Ishikawa (cell line): ENCODE measurements at regions not wholly inside any gene's neighbourhood (a gene's known extent, or its start where the extent isn't known, plus 50 kb on each side); places are given as distances from the start of the nearest gene placed in this dataset.

Source experiments
- CEBPB ChIP-seq: IDR thresholded peaks from 2 replicates; pipeline ENCODE4 v1.6.1; 2012
- CREB1 ChIP-seq: IDR thresholded peaks from 2 replicates; pipeline ENCODE4 v1.6.1; 2012; ENCODE audit warnings: low read depth
- EGR1 ChIP-seq: IDR thresholded peaks from 2 replicates; pipeline ENCODE4 v1.6.1; 2012
- EP300 ChIP-seq: IDR thresholded peaks from 2 replicates; pipeline ENCODE4 v1.6.1; 2012; ENCODE audit warnings: borderline replicate concordance
- FOXM1 ChIP-seq: IDR thresholded peaks from 2 replicates; pipeline ENCODE4 v1.6.1; 2012; ENCODE audit warnings: low read depth, borderline replicate concordance
- NFIC ChIP-seq: IDR thresholded peaks from 2 replicates; pipeline ENCODE4 v1.6.1; 2012
- RAD21 ChIP-seq: IDR thresholded peaks from 2 replicates; pipeline ENCODE4 v1.6.1; 2012; ENCODE audit warnings: low read depth
- REST ChIP-seq: IDR thresholded peaks from 2 replicates; pipeline ENCODE4 v1.6.1; 2012; ENCODE audit warnings: low read depth, mild to moderate bottlenecking
- TAF1 ChIP-seq: IDR thresholded peaks from 2 replicates; pipeline ENCODE4 v1.6.1; 2012; ENCODE audit warnings: low read depth, mild to moderate bottlenecking
- TCF12 ChIP-seq: IDR thresholded peaks from 2 replicates; pipeline ENCODE4 v1.6.1; 2012; ENCODE audit warnings: low read depth
- TEAD4 ChIP-seq: IDR thresholded peaks from 2 replicates; pipeline ENCODE4 v1.6.1; 2012
- YY1 ChIP-seq: IDR thresholded peaks from 2 replicates; pipeline ENCODE4 v1.6.1; 2012; ENCODE audit warnings: low read depth
- ZBTB7A ChIP-seq: IDR thresholded peaks from 2 replicates; pipeline ENCODE4 v1.6.1; 2012; ENCODE audit warnings: low read depth
- TF ChIP-seq, protein P1 (sequence below): IDR thresholded peaks from 2 replicates; pipeline ENCODE4 v1.6.1; 2012
- TF ChIP-seq, protein P2 (sequence below): IDR thresholded peaks from 2 replicates; pipeline ENCODE4 v1.6.1; 2012

DNA sequence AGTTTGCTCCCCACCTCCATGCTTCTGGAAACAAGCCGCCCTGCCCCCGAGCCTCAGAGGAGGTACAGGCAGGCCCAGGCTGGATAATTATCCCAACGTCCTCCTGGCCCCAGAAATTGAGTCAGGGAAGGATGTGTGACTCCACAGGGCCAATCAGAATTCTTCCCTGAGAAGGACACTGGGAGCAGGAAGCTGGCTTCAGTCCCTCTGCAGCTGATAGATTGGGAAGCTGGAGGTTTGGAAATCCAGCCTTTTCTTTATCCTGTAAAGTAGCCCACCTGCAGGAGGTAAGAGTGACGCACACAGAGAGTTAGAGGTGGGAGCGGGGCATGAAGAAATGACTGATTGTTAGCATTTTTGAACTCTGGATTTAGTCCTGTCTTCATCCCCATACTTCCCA is 97.5 kb upstream of the CD82 start:
- TF ChIP-seq, protein P1, sequence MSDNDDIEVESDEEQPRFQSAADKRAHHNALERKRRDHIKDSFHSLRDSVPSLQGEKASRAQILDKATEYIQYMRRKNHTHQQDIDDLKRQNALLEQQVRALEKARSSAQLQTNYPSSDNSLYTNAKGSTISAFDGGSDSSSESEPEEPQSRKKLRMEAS: no peak
- no peak for TF ChIP-seq TEAD4
- TF ChIP-seq, protein P2, sequence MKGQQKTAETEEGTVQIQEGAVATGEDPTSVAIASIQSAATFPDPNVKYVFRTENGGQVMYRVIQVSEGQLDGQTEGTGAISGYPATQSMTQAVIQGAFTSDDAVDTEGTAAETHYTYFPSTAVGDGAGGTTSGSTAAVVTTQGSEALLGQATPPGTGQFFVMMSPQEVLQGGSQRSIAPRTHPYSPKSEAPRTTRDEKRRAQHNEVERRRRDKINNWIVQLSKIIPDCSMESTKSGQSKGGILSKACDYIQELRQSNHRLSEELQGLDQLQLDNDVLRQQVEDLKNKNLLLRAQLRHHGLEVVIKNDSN: no peak

DNA sequence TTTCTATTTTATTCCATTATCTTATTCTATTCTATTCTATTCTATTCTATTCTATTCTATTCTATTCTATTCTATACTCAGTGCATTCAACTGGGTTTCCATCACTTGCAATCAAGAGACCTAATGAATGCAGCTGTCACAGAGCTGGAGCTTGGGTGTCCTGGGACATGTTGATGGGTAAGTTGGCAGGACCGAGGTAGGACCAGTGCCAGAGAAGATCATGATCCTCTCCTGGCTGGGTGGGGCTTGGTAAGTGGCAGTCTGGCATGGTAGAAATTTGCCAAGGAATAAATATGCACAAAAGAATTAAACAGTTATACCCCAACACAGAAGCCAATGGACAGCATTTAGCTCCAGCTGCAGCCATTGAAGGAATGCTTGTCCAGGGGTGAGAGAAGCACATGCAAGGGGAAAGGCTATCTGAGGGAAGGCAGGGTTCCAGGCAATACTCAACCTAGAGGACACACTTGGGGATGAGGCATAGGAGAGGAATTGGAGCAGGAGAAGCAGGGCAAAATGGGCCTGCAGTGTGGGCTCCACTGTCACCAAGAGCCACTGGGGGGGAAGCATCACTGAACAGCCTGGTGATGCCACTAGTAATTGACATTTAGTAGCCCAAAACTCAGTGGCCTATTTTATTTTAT is 97.0 kb upstream of the CD82 start:
- TF ChIP-seq EGR1 (no peak), EP300 (no peak), NFIC (no peak)

GRCh38 chr11:44469412-44469811 is 96.1 kb upstream of the CD82 start:
- TF ChIP-seq TEAD4: no peak
- TF ChIP-seq TCF12: no peak
- TF ChIP-seq, protein P2: no peak
- no peak for TF ChIP-seq NFIC
- no peak for TF ChIP-seq REST
- TF ChIP-seq YY1: no peak
- TF ChIP-seq, protein P1: no peak

GRCh38 chr11:44470854-44471253 is 94.6 kb upstream of the CD82 start:
- no peak for TF ChIP-seq CEBPB
- no peak for TF ChIP-seq ZBTB7A
- TF ChIP-seq REST: no peak
- TF ChIP-seq, protein P1: no peak
- no peak for TF ChIP-seq YY1
- TF ChIP-seq TEAD4: no peak
- TF ChIP-seq NFIC: no peak
- no peak for TF ChIP-seq TAF1
- TF ChIP-seq FOXM1: no peak
- TF ChIP-seq TCF12: no peak
- TF ChIP-seq EP300: no peak
- no peak for TF ChIP-seq RAD21
- no peak for TF ChIP-seq EGR1
- no peak for TF ChIP-seq CREB1
- TF ChIP-seq, protein P2: no peak

DNA sequence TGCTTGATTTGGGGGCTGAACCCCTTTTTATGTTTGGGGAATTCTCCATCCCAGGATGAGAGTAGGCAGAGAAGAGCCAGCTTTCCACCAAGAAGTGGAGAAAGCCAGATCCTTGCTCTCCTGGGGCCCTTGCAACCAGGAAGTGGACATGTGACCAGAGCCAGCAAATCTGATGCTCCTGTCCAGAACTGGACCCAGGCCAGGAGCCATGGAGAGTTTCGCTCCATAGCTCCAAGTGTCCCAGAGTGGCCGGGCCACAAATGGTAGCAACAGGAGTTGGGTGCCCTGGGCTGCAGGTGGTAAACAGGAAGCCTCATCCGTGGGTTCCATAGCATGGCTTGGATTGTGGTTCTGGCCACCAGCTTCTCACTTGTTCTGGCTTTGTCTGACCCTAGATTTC is 93.9 kb upstream of the CD82 start:
- TF ChIP-seq FOXM1: no peak
- TF ChIP-seq, protein P2: peak; percentile 69

GRCh38 chr11:44472916-44473315 is 92.5 kb upstream of the CD82 start:
- TF ChIP-seq, protein P1: no peak
- TF ChIP-seq, protein P2: no peak
- TF ChIP-seq EGR1 (no peak), CEBPB (no peak), CREB1 (no peak), YY1 (no peak), FOXM1 (no peak), TCF12 (no peak), ZBTB7A (no peak), TEAD4 (no peak), EP300 (no peak), REST (no peak), TAF1 (no peak), RAD21 (no peak), NFIC (no peak)
